GM12873 (cell line): ENCODE measurements at regions not wholly inside any gene's neighbourhood (a gene's known extent, or its start where the extent isn't known, plus 50 kb on each side); places are given as distances from the start of the nearest gene placed in this dataset.

Experiments
- TF ChIP-seq, protein P1 (sequence below): IDR thresholded peaks from 2 replicates; pipeline ENCODE4 v1.5.1; 2012; ENCODE audit warnings: low read depth, mild to moderate bottlenecking, moderate library complexity, low read length, control low read depth; ENCODE audit not compliant: insufficient read depth; ENCODE audit errors: missing control alignments

GRCh38 chr10:117876210-117876609 lies 170.5 kb downstream of the RAB11FIP2 start:
- TF ChIP-seq, protein P1, sequence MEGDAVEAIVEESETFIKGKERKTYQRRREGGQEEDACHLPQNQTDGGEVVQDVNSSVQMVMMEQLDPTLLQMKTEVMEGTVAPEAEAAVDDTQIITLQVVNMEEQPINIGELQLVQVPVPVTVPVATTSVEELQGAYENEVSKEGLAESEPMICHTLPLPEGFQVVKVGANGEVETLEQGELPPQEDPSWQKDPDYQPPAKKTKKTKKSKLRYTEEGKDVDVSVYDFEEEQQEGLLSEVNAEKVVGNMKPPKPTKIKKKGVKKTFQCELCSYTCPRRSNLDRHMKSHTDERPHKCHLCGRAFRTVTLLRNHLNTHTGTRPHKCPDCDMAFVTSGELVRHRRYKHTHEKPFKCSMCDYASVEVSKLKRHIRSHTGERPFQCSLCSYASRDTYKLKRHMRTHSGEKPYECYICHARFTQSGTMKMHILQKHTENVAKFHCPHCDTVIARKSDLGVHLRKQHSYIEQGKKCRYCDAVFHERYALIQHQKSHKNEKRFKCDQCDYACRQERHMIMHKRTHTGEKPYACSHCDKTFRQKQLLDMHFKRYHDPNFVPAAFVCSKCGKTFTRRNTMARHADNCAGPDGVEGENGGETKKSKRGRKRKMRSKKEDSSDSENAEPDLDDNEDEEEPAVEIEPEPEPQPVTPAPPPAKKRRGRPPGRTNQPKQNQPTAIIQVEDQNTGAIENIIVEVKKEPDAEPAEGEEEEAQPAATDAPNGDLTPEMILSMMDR, result no peak

DNA sequence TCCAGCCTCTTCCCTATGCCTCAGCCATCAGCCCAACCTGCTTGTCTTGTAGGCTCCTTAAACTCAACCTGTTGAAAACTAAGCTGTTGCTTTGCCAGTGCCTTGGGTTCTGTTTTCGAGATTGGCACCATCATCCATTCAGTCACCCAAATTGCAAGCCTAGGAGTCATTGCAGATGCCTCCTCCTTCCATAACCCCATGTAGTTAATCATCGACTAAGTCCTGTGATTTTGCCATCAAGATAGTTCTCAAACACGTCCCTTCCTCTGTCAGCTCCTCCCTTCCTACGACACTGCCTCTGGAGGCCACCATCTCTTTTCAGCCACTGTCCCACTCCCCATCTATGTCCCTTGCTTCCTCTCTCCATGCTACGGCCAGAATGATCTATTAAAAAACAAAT lies 168.1 kb downstream of the RAB11FIP2 start:
- TF ChIP-seq, protein P1, result no peak

DNA sequence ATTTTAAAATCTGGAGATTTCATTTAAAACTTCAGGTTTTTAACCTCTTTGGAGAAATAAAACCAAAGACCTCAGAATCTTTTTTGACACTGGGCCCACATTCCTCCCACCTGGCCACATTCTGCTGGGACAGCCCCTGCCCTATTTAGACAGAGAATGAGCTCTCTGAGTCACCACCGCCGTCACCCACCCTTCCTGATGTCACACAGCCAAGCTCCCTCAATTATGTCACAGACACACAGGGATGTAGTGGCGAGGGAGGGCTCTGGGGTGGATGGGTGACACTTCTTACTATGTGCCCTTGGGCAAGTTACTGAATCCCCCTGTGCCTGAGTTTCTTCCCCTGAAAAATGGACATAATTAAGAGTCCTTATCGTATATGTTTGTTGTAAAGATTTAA lies 162.6 kb downstream of the RAB11FIP2 start:
- TF ChIP-seq, protein P1, result no peak

- TF ChIP-seq, protein P1, result no peak
Measured at GRCh38 chr10:117884592-117884991, 162.1 kb downstream of the RAB11FIP2 start.

GRCh38 chr10:117885206-117885829 lies 161.4 kb downstream of the RAB11FIP2 start:
- TF ChIP-seq, protein P1, result no peak

GRCh38 chr10:117886766-117887165 lies 160.0 kb downstream of the RAB11FIP2 start:
- TF ChIP-seq, protein P1, result no peak

DNA sequence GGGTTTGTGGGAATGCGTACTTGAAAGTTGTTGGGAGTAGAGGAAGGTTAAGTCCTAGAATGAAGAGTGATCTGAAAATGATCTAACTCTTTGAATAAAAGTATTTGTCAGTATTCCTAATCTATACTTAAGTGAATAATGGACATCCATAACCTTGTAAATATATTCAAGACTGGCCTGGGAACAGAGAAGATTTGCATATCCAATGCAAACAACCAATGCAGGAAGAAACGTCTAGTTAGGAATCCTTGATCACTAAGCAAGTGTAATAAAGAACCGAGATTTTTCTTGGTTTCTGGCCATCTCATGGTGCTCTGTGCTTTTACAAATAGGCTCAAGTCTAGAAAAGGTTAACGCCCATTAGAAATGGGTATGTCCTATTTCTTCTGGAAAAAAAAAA lies 157.1 kb downstream of the RAB11FIP2 start:
- TF ChIP-seq, protein P1, result no peak
